Lower leg skin (tissue), 4 donors: ENCODE measurements at regions not wholly inside any gene's neighbourhood (a gene's known extent, or its start where the extent isn't known, plus 50 kb on each side); places are given as distances from the start of the nearest gene placed in this dataset.

Source experiments
- DNase-seq, 2 donors: peaks; one replicate each; pipeline ENCODE4 v3.0.0-alpha.2; 2019; ENCODE audit warnings: low spot score in 2 of 2
- H3K4me3 ChIP-seq: fragments of 200-600 bp; sonication (generic); 2 replicates; pipeline ENCODE4 v1.5.1; 2017; ENCODE audit warnings: mild to moderate bottlenecking, low read depth; ENCODE audit not compliant: poor library complexity, severe bottlenecking
- CTCF ChIP-seq, 3 donors: fragments of 450-650 bp; IDR thresholded peaks; one replicate each; pipeline ENCODE4 v1.5.1; 2016; ENCODE audit warnings: antibody characterized with exemption in 3 of 3, mild to moderate bottlenecking in 3 of 3, moderate library complexity in 2 of 3
- POLR2A ChIP-seq, 2 donors: fragments of 450-650 bp; IDR thresholded peaks; one replicate each; pipeline ENCODE4 v1.6.1; 2016 to 2017; ENCODE audit warnings: antibody characterized with exemption in 2 of 2, mild to moderate bottlenecking in 1 of 2, moderate library complexity in 1 of 2
- WGBS, 2 donors: methylation state at CpG; one replicate each; pipeline ENCODE4 v1.1.5; 2018; 5-methylcytosine and 5-hydroxymethylcytosine counted together
- intact Hi-C: fragments of 100-400 bp; cut with DNase I; formaldehyde crosslinking; loops from one replicate; pipeline ENCODE4 v1.15.0; 2023; ENCODE audit warnings: low total_unique reads

GRCh38 chr4:138034871-138035270, 207.3 kb downstream of the SLC7A11 start:
- H3K4me3 ChIP-seq: no peak overlapping the region
- WGBS, 2 donors: 39 to 56% methylated on average over 2 of the region's 2 CpGs
- TF ChIP-seq POLR2A (IDR thresholded peaks at IDR 0.05) (no peak), CTCF (IDR thresholded peaks at IDR 0.05) (no peak)
- no peak for DNase-seq
- intact Hi-C loops: loop anchor here (10.0 kb wide), 1 partner anchor 650 kb away; no protein-coding TSS in a partner anchor

GRCh38 chr4:138032222-138032621, 209.9 kb downstream of the SLC7A11 start:
- no peak overlapping the region for H3K4me3 ChIP-seq
- intact Hi-C loops: loop anchor here (10.0 kb wide), 1 partner anchor 653 kb away; no protein-coding TSS in a partner anchor
- TF ChIP-seq CTCF (IDR thresholded peaks at IDR 0.05) (no peak), POLR2A (IDR thresholded peaks at IDR 0.05) (no peak)
- no peak for DNase-seq

GRCh38 chr4:138030375-138030774, 211.8 kb downstream of the SLC7A11 start:
- intact Hi-C loops: loop anchor here (10.0 kb wide), 1 partner anchor 654 kb away; no protein-coding TSS in a partner anchor
- no peak for DNase-seq
- no peak for TF ChIP-seq POLR2A (IDR thresholded peaks at IDR 0.05)
- TF ChIP-seq CTCF (IDR thresholded peaks at IDR 0.05): no peak
- WGBS, 2 donors: 75 to 80% methylated on average over 3 of the region's 3 CpGs
- no peak overlapping the region for H3K4me3 ChIP-seq

- WGBS, 2 donors: 91 to 92% methylated on average over 1 of the region's 1 CpG
- TF ChIP-seq POLR2A (IDR thresholded peaks at IDR 0.05) (no peak), CTCF (IDR thresholded peaks at IDR 0.05) (no peak)
- intact Hi-C loops: no loop called here
- no peak overlapping the region for H3K4me3 ChIP-seq
- DNase-seq: no peak
These were observed 213.2 kb downstream of the SLC7A11 start for GRCh38 chr4:138028923-138029322.

- no peak overlapping the region for H3K4me3 ChIP-seq
- no peak for DNase-seq
- intact Hi-C loops: no loop called here
- TF ChIP-seq CTCF (IDR thresholded peaks at IDR 0.05): no peak
- TF ChIP-seq POLR2A (IDR thresholded peaks at IDR 0.05): no peak
- 32 to 33% methylated on average over 3 of the region's 3 CpGs for WGBS, 2 donors
These were observed 220.9 kb downstream of the SLC7A11 start for GRCh38 chr4:138021139-138021830.
